Epithelial cell of proximal tubule (primary cell): ENCODE measurements at regions not wholly inside any gene's neighbourhood (a gene's known extent, or its start where the extent isn't known, plus 50 kb on each side); places are given as distances from the start of the nearest gene placed in this dataset.
"Not testable (repeated sequence)": the region's sequence is repeated elsewhere in the genome, so short reads cannot be mapped to it uniquely, and the experiment has no call there.

Source experiments
- DNase-seq: peaks from one replicate; pipeline ENCODE4 v3.0.0-alpha.2; 2011; ENCODE audit warnings: low read depth
- H3K4me3 ChIP-seq: 2 replicates; pipeline ENCODE4 v1.5.1; 2011; ENCODE audit warnings: low read depth, mild to moderate bottlenecking, low read length
- TF ChIP-seq, protein P1 (sequence below): conservative IDR thresholded peaks from 2 replicates; pipeline ENCODE4 v1.5.1; 2012; ENCODE audit warnings: low read depth, mild to moderate bottlenecking, low read length

DNA sequence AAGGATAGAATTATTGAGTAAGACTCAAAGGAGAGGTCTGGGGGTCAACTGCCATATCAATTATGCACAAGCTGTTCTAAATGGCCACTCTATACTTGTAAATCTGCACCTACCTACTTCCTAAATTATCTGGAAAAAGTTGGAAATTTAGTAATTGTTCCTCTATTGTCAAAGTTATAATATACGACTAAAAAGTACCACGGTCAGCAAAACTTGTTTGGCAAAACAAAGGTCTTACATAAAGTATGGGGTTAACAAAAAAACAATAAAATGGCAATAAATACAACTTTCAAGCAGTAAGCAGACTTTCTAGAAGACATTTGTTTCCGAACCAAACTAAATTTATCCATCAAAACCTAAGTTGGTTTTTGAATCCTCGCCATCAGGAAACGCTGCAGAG, 309.7 kb downstream of the FRK start:
- TF ChIP-seq, protein P1, sequence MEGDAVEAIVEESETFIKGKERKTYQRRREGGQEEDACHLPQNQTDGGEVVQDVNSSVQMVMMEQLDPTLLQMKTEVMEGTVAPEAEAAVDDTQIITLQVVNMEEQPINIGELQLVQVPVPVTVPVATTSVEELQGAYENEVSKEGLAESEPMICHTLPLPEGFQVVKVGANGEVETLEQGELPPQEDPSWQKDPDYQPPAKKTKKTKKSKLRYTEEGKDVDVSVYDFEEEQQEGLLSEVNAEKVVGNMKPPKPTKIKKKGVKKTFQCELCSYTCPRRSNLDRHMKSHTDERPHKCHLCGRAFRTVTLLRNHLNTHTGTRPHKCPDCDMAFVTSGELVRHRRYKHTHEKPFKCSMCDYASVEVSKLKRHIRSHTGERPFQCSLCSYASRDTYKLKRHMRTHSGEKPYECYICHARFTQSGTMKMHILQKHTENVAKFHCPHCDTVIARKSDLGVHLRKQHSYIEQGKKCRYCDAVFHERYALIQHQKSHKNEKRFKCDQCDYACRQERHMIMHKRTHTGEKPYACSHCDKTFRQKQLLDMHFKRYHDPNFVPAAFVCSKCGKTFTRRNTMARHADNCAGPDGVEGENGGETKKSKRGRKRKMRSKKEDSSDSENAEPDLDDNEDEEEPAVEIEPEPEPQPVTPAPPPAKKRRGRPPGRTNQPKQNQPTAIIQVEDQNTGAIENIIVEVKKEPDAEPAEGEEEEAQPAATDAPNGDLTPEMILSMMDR: no peak
- H3K4me3 ChIP-seq: no peak overlapping the region
- DNase-seq: no peak

DNA sequence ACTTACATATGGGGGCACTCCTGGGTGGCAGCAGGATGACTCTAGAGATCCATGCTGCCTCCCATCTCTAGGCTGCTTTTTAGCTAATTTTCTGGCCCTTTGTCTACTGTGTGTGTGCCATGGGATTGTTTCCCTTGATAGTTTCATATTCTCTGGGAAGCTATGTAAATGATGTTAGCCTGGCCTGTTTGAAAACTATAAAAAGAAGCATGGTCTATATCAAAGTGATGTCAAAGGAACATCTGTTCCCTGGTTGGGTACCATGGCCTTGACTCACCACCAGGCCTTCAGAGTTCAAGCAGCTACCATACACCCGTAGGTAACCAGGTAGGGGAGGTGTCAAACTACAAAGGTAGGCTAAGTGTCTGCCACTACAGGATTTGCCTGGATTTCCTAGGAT, 310.4 kb downstream of the FRK start:
- DNase-seq: no peak
- no peak overlapping the region for H3K4me3 ChIP-seq
- TF ChIP-seq, protein P1: no peak

DNA sequence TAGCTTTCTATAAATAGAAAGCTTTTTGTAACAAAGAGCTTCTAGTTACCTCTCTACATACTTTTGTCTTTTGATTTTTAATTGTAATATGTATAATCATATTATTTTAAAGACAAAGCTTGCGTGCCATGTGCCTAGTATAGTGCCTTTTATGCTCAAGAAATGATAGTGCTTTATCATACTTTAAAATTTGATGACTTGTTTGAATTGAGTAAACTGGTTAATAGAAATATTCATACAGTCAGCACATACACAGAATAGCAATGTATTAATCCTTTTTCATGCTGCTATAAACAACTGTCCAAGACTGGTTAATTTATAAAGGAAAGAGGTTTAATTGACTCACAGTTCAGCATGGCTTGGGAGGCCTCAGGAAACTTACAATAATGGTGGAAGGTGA, 313.0 kb downstream of the FRK start:
- no peak for DNase-seq
- no peak overlapping the region for H3K4me3 ChIP-seq
- TF ChIP-seq, protein P1: no peak

DNA sequence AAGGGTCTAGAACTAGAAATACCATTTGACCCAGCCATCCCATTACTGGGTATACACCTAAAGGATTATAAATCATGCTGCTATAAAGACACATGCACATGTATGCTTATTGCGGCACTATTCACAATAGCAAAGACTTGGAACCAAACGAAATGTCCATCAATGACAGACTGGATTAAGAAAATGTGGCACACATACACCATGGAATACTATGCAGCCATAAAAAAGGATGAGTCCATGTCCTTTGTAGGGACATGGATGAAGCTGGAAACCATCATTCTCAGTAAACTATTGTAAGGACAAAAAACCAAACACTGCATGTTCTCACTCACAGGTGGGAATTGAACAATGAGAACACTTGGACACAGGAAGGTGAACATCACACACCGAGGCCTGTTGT, 314.1 kb downstream of the FRK start:
- DNase-seq, H3K4me3 ChIP-seq: not testable (repeated sequence)

DNA sequence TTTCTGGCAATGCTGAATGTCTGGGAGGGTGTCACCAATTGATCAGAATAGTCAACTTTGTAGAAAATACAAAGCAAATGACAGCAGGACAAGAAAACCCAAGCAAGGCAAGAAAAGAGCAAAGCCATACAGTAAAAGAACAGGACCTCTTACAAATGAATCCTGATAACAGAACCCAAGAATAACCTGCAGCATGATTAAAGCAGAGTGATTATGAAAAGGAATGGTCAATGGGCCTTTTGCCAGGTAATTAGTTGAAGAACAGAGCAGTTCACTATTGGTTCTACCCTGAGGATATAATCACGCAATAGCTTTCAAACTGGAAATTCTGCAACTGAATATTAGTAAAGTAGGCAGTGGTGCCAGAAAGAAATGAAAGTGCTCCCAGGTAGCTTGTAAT, 319.8 kb downstream of the FRK start:
- DNase-seq: no peak
- TF ChIP-seq, protein P1: no peak
- H3K4me3 ChIP-seq: no peak overlapping the region

DNA sequence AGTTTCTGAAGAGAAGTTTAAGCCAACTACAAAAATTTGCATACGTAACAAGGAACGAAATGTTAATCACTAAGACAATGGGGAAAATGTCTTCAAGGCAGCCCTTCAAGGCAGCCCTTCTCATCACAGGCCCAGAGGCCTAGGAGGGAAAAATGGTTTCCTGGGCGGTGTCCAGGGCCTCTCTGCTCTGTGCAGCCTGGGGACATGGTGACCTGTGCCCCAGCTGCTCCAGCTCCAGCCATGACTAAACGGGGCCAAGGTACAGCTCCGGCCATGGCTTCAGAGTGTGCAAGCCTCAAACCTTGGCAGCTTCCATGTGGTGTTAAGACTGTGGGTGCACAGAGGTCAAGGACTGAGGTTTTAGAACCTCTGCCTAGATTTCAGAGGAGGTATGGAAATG, 325.1 kb downstream of the FRK start:
- TF ChIP-seq, protein P1: no peak
- H3K4me3 ChIP-seq: no peak overlapping the region
- no peak for DNase-seq

DNA sequence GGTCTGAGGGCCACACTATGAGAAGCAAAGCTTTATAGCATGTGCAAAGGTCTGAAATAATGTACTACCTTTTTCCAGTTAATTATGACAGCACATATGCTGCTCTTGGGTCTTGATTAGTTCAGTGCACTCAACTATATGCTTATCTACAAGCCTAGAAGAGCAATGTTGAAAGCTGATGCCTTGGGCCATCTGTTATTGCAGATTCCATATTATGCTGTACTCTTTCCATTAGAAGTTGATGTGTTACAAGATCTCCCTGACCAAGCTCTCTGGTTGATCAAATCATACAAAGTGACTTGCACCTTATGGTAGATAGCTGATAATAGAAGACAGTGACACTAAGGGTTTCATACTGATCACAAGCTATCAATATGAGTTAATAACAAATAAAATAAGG, 327.3 kb downstream of the FRK start:
- DNase-seq: no peak
- H3K4me3 ChIP-seq: no peak overlapping the region
- TF ChIP-seq, protein P1: no peak

DNA sequence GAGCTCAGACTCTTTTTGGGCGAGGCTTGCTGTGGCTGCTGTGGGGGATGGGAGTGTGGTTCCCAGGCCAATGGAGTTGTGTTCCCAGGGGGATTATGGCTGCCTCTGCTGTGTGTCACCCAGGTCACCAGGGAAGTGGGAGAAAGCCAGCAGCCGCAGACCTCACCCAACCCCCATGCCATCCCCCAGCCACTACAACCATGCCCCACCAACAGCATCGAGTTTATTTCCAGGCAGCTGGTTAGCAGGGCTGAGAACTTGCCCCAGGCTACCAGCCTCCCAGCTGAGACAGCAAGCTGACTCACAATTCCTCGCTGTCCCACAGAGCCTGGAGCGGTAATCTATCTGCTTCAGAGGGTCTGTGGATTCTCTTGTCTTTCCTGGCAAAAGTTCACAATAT, 331.7 kb downstream of the FRK start:
- TF ChIP-seq, protein P1: no peak
- no peak for DNase-seq
- no peak overlapping the region for H3K4me3 ChIP-seq
